ENCODE measurements at regions not wholly inside any gene's neighbourhood (a gene's known extent, or its start where the extent isn't known, plus 50 kb on each side); places are given as distances from the start of the nearest gene placed in this dataset.

DNA sequence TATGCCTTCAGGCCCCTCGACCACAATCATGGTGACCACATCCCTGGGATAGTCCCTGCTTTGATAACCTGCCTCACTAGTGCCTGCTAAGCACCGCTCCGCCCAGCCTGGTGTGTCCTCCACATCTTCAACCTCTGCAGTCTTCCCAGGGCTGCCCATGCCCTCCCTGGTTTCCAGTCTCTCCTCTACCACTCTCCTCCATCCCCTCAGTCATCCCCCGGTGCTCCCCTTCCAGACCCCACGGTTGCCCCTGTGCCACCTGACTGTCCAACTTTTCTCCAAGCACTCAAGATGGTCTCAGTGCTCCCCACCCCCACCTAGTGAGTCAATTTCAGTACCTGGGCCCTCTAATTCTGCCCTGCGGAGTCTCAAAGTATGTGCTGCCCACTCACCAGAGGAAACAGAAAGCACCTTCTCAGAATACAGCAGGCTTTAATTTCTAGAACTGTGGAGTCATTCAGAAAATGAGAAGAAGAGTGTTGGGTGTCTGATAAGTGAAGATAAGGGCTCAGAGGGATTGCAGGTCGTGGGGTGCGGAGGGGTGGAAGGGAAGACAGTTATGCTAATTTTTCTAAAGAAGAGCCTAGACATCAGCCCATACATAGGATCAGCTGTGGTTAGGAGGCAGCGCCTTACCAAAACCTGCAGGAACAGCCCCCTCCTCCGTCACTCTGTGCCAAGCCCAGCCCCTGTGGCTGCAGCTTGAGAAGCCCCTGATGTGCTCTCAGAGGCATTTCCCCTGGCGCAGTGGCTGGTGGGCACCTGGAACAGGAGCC is 53.6 kb upstream of the CAB39 start:
- H3K4me3 ChIP-seq (ENCODE audit: low read depth, low read length), result no peak overlapping the region
- no peak for DNase-seq (ENCODE audit: low read depth)
- TF ChIP-seq, protein P1, sequence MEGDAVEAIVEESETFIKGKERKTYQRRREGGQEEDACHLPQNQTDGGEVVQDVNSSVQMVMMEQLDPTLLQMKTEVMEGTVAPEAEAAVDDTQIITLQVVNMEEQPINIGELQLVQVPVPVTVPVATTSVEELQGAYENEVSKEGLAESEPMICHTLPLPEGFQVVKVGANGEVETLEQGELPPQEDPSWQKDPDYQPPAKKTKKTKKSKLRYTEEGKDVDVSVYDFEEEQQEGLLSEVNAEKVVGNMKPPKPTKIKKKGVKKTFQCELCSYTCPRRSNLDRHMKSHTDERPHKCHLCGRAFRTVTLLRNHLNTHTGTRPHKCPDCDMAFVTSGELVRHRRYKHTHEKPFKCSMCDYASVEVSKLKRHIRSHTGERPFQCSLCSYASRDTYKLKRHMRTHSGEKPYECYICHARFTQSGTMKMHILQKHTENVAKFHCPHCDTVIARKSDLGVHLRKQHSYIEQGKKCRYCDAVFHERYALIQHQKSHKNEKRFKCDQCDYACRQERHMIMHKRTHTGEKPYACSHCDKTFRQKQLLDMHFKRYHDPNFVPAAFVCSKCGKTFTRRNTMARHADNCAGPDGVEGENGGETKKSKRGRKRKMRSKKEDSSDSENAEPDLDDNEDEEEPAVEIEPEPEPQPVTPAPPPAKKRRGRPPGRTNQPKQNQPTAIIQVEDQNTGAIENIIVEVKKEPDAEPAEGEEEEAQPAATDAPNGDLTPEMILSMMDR (conservative IDR thresholded peaks at IDR 0.05; ENCODE audit: low read depth, low read length), result no peak

DNA sequence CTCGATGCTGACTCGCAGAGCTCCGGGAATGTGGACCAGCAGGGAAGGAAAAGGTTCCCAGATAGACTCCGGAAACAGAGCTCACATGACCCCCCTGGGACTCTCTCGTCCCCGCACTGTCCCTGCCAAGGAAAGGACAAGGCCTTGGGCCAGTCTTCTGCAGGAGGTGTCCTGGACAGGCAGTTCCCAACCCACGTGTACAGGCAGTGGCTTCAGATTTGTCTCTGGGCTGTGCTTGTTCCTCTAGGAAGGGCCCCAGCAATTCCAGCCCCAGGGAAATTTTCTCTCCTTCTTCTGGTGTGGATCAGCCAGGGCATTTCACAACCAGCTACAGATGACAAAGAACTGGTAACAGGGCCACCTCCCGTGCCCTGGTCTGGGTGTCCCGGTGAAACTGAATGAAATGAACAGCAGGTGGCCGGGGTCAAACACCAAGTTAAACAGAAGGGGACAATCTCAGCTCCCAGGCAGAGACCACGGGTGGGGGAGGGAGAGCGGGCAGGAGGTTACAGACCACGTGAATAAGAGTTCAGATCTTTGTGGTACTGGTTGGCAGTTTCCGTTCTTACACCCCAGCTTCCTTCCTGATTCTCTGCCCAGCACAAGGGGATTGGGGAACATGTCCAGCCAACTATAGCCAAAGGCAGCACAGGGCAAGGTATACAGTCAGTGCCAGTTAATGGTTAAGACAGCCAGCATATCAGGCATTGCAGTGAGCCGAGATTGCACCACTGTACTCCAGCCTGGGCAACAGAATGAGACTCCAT is 52.2 kb upstream of the CAB39 start:
- TF ChIP-seq, protein P1 (conservative IDR thresholded peaks at IDR 0.05; ENCODE audit: low read depth, low read length), result no peak
- no peak overlapping the region for H3K4me3 ChIP-seq (ENCODE audit: low read depth, low read length)
- no peak for DNase-seq (ENCODE audit: low read depth)

DNA sequence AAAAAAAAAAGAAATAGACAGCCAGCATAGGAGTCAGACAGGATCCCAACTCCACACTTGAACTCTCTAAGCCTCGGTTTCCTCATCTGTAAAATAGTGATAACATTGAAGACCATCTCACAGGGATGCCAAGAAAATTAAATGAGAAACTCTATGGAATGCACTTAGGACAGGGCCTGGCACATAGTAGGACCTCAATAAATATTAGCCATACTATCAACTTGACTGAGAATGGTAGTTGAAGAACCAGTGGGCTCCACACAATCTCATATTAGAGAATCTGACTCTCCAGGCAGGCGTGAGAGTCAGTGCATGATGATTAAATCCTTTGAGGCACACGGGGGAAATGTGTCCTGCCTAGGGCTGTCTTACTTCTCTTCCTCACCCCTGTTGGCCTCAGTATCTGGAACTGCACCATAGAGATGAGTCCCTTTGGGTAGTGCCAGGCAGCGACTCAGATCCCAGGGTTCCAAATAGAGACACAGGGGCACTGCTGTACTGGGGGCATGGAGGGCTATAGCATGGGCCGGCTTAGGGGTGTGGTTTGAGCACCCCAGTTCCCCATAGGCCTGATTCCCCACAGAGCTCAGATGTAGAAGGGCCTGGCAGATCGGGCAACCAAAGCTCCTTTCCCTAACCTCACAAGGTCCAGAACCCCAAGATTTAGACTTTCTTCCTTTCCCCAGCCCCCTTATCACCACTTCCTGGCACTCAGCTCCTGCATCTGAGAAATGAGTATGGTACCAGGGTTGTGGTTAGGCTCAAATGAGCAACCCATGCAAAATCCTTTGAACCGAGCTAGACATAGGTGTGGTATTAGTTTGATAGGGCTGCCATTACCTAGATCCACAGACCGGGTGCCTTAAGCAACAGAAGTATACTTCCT is 51.3 kb upstream of the CAB39 start:
- TF ChIP-seq, protein P1 (conservative IDR thresholded peaks at IDR 0.05; ENCODE audit: low read depth, low read length), result no peak
- no peak for DNase-seq (ENCODE audit: low read depth)
- no peak overlapping the region for H3K4me3 ChIP-seq (ENCODE audit: low read depth, low read length)
